ENCODE measurements at regions not wholly inside any gene's neighbourhood (a gene's known extent, or its start where the extent isn't known, plus 50 kb on each side); places are given as distances from the start of the nearest gene placed in this dataset.

- H3K4me3 ChIP-seq (ENCODE audit: low read length, poor library complexity, severe bottlenecking), result no peak overlapping the region
- no peak overlapping the region for H2AFZ ChIP-seq (ENCODE audit: low read length)
- no peaks in the 10 kb centered on the region for H3F3A ChIP-seq (ENCODE audit: low read depth)
- no peaks in the 10 kb centered on the region for H3K4me1 ChIP-seq (ENCODE audit: insufficient read depth, low read length, poor library complexity, severe bottlenecking)
- H3K9ac ChIP-seq (ENCODE audit: low read depth, low read length, poor library complexity, severe bottlenecking), result no peak overlapping the region
- H3K36me3 ChIP-seq (ENCODE audit: insufficient read depth, low read length), result no peaks in the 10 kb centered on the region
- H3K27me3 ChIP-seq (ENCODE audit: insufficient read depth, low read length, poor library complexity, severe bottlenecking), result no peaks in the 10 kb centered on the region
- no peaks in the 10 kb centered on the region for H3K9me2 ChIP-seq (replicated peaks; ENCODE audit: low read depth, low read length)
- H3K9me3 ChIP-seq (ENCODE audit: insufficient read depth, low read depth, low read length), result no peaks in the 10 kb centered on the region
- TF ChIP-seq CTCF (conservative IDR thresholded peaks at IDR 0.05; ENCODE audit: low read length) (no peak), EZH2phosphoT487 (IDR thresholded peaks at IDR 0.05; ENCODE audit: borderline replicate concordance) (no peak)
- no peaks in the 10 kb centered on the region for H4K20me1 ChIP-seq (ENCODE audit: insufficient read depth, low read length, poor library complexity, severe bottlenecking)
- H3K4me2 ChIP-seq (ENCODE audit: low read depth, low read length, poor library complexity, severe bottlenecking), result no peak overlapping the region
- no peaks in the 10 kb centered on the region for H3K79me2 ChIP-seq (ENCODE audit: insufficient read depth, low read length)
Measured at GRCh38 chr15:85964471-85964870, 115.2 kb upstream of the AGBL1 start.

GRCh38 chr15:85967553-85967952, 112.1 kb upstream of the AGBL1 start:
- TF ChIP-seq CTCF (conservative IDR thresholded peaks at IDR 0.05; ENCODE audit: low read length) (no peak), EZH2phosphoT487 (IDR thresholded peaks at IDR 0.05; ENCODE audit: borderline replicate concordance) (no peak)
- Histone ChIP-seq H3K4me1 (ENCODE audit: insufficient read depth, low read length, poor library complexity, severe bottlenecking) (no peaks in the 10 kb centered on the region), H3K4me2 (ENCODE audit: low read depth, low read length, poor library complexity, severe bottlenecking) (no peak overlapping the region), H4K20me1 (ENCODE audit: insufficient read depth, low read length, poor library complexity, severe bottlenecking) (no peaks in the 10 kb centered on the region), H3K4me3 (ENCODE audit: low read length, poor library complexity, severe bottlenecking) (no peak overlapping the region), H3K9me2 (replicated peaks; ENCODE audit: low read depth, low read length) (no peaks in the 10 kb centered on the region), H3K27me3 (ENCODE audit: insufficient read depth, low read length, poor library complexity, severe bottlenecking) (no peaks in the 10 kb centered on the region), H3K79me2 (ENCODE audit: insufficient read depth, low read length) (no peaks in the 10 kb centered on the region), H3K9me3 (ENCODE audit: insufficient read depth, low read depth, low read length) (no peaks in the 10 kb centered on the region), H3K9ac (ENCODE audit: low read depth, low read length, poor library complexity, severe bottlenecking) (no peak overlapping the region), H2AFZ (ENCODE audit: low read length) (no peak overlapping the region), H3F3A (ENCODE audit: low read depth) (no peaks in the 10 kb centered on the region), H3K36me3 (ENCODE audit: insufficient read depth, low read length) (no peaks in the 10 kb centered on the region)

GRCh38 chr15:85972805-85973540, 106.7 kb upstream of the AGBL1 start:
- TF ChIP-seq EZH2phosphoT487 (IDR thresholded peaks at IDR 0.05; ENCODE audit: borderline replicate concordance) (no peak), CTCF (conservative IDR thresholded peaks at IDR 0.05; ENCODE audit: low read length) (no peak)
- H3K36me3 ChIP-seq (ENCODE audit: insufficient read depth, low read length), result no peaks in the 10 kb centered on the region
- no peaks in the 10 kb centered on the region for H3K27me3 ChIP-seq (ENCODE audit: insufficient read depth, low read length, poor library complexity, severe bottlenecking)
- peaks cover 8% of the 10 kb centered on the region; the same call in 1 of the 2 replicates for H3K9me3 ChIP-seq (ENCODE audit: insufficient read depth, low read depth, low read length)
- H3F3A ChIP-seq (ENCODE audit: low read depth), result no peaks in the 10 kb centered on the region
- no peak overlapping the region for H3K4me2 ChIP-seq (ENCODE audit: low read depth, low read length, poor library complexity, severe bottlenecking)
- no peak overlapping the region for H3K4me3 ChIP-seq (ENCODE audit: low read length, poor library complexity, severe bottlenecking)
- H3K4me1 ChIP-seq (ENCODE audit: insufficient read depth, low read length, poor library complexity, severe bottlenecking), result no peaks in the 10 kb centered on the region
- H4K20me1 ChIP-seq (ENCODE audit: insufficient read depth, low read length, poor library complexity, severe bottlenecking), result no peaks in the 10 kb centered on the region
- H3K9ac ChIP-seq (ENCODE audit: low read depth, low read length, poor library complexity, severe bottlenecking), result no peak overlapping the region
- H3K9me2 ChIP-seq (replicated peaks; ENCODE audit: low read depth, low read length), result no peaks in the 10 kb centered on the region
- no peaks in the 10 kb centered on the region for H3K79me2 ChIP-seq (ENCODE audit: insufficient read depth, low read length)
- H2AFZ ChIP-seq (ENCODE audit: low read length), result no peak overlapping the region

Measured in Loucy (cell line).